CD4-positive, alpha-beta memory T cell (primary cell): ENCODE measurements at regions not wholly inside any gene's neighbourhood (a gene's known extent, or its start where the extent isn't known, plus 50 kb on each side); places are given as distances from the start of the nearest gene placed in this dataset.

Experiments
- CTCF ChIA-PET: fragments of 350-600 bp; sonication (Branson Sonifier 250); formaldehyde crosslinking; loops from one replicate; lab custom pipeline; 2021; ENCODE audit warnings: inconsistent platforms; ENCODE audit not compliant: partially characterized antibody; lab: Charles Lee
- POLR2A ChIA-PET: fragments of 350-600 bp; sonication (Branson Sonifier 250); formaldehyde crosslinking; loops from one replicate; lab custom pipeline; 2021; ENCODE audit not compliant: partially characterized antibody; lab: Charles Lee
- DNase-seq, 5 donors: peaks; one replicate each; pipeline versions ENCODE4 v3.0.0 to v3.0.0-alpha.2; 2020 to 2022; ENCODE audit warnings: mixed read lengths in 1 of 5
- H3K27ac ChIP-seq: one replicate; pipeline ENCODE4 v1.7.0; 2013; ENCODE audit warnings: low read depth, low read length
- H3K27me3 ChIP-seq: 2 replicates; pipeline ENCODE4 v1.7.0; 2013; ENCODE audit warnings: mild to moderate bottlenecking, low read length, moderate library complexity; ENCODE audit not compliant: insufficient read depth
- H3K36me3 ChIP-seq: 2 replicates; pipeline ENCODE4 v1.7.0; 2013; ENCODE audit warnings: mild to moderate bottlenecking, low read length, moderate library complexity; ENCODE audit not compliant: insufficient read depth
- H3K4me1 ChIP-seq: 2 replicates; pipeline ENCODE4 v1.7.0; 2013; ENCODE audit warnings: mild to moderate bottlenecking, low read length, moderate library complexity; ENCODE audit not compliant: insufficient read depth
- H3K4me3 ChIP-seq, 2 donors: one replicate each; pipeline ENCODE4 v1.7.0; 2013; ENCODE audit warnings: low read length in 2 of 2, mild to moderate bottlenecking in 1 of 2
- H3K9me3 ChIP-seq, 2 donors: one replicate each; pipeline ENCODE4 v1.7.0; 2013; ENCODE audit warnings: low read length in 2 of 2, control low read depth in 1 of 2; ENCODE audit not compliant: control insufficient read depth in 1 of 2
- H3K27ac Mint-ChIP-seq, 7 donors: one replicate each; pipeline ENCODE4 v1.8.0; 2020 to 2021; ENCODE audit warnings: mixed read lengths in 7 of 7, mild to moderate bottlenecking in 6 of 7, inconsistent platforms in 3 of 7, moderate library complexity in 3 of 7
- H3K27me3 Mint-ChIP-seq, 2 donors: one replicate each; pipeline ENCODE4 v1.8.0; 2020 to 2021; ENCODE audit warnings: mixed read lengths in 2 of 2
- H3K36me3 Mint-ChIP-seq, 2 donors: one replicate each; pipeline ENCODE4 v1.8.0; 2020 to 2021; ENCODE audit warnings: mixed read lengths in 2 of 2, inconsistent platforms in 1 of 2, mild to moderate bottlenecking in 1 of 2
- H3K4me1 Mint-ChIP-seq, 4 donors: one replicate each; pipeline ENCODE4 v1.8.0; 2020 to 2021; ENCODE audit warnings: mixed read lengths in 4 of 4, mild to moderate bottlenecking in 1 of 4
- H3K4me3 Mint-ChIP-seq, 8 donors: one replicate each; pipeline ENCODE4 v1.8.0; 2020 to 2021; ENCODE audit warnings: mixed read lengths in 8 of 8, mild to moderate bottlenecking in 7 of 8, moderate library complexity in 6 of 8, inconsistent platforms in 3 of 8
- H3K9me3 Mint-ChIP-seq, 8 donors: one replicate each; pipeline ENCODE4 v1.8.0; 2020 to 2021; ENCODE audit warnings: mixed read lengths in 8 of 8, mild to moderate bottlenecking in 5 of 8, inconsistent platforms in 3 of 8, moderate library complexity in 1 of 8
- intact Hi-C: fragments of 100-400 bp; cut with micrococcal nuclease; formaldehyde crosslinking; loops from one replicate; pipeline ENCODE4 v1.15.1; 2023

- ChIA-PET POLR2A (no interaction called here), CTCF (interaction anchor here (0.6 to 2.7 kb wide), 3 partner anchors 11 to 177 kb away, joined by 3 to 15 read pairs (median 3); no protein-coding TSS in a partner anchor)
- no peaks in the 10 kb centered on the region for H3K36me3 ChIP-seq
- no peaks in the 10 kb centered on the region for H3K27me3 ChIP-seq
- intact Hi-C loops, result loop anchor here (5.0 kb wide), 1 partner anchor 178 kb away; no protein-coding TSS in a partner anchor
- H3K27ac ChIP-seq, result no peak overlapping the region
- Mint-ChIP-seq H3K27ac (no peak overlapping the region), H3K9me3 (no peaks in the 10 kb centered on the region), H3K36me3 (no peaks in the 10 kb centered on the region), H3K4me1 (no peaks in the 10 kb centered on the region), H3K27me3 (peaks cover 11 to 19% of the 10 kb centered on the region in 2 donors), H3K4me3 (no peak overlapping the region)
- DNase-seq, result peak in 1 of 5 donors; percentile 0
- H3K9me3 ChIP-seq, result no peaks in the 10 kb centered on the region
- no peaks in the 10 kb centered on the region for H3K4me1 ChIP-seq
- H3K4me3 ChIP-seq, result no peak overlapping the region
Observed at GRCh38 chr15:29925227-29926082, 103.2 kb upstream of the TJP1 start.

GRCh38 chr15:29924750-29925149 is 102.5 kb upstream of the TJP1 start:
- Histone ChIP-seq H3K9me3 (no peaks in the 10 kb centered on the region), H3K27me3 (no peaks in the 10 kb centered on the region), H3K27ac (no peak overlapping the region), H3K4me3 (no peak overlapping the region), H3K4me1 (no peaks in the 10 kb centered on the region), H3K36me3 (no peaks in the 10 kb centered on the region)
- DNase-seq, result no peak
- intact Hi-C loops, result loop anchor here (5.0 kb wide), 1 partner anchor 177 kb away; no protein-coding TSS in a partner anchor
- H3K27me3 Mint-ChIP-seq, result peaks cover 11 to 19% of the 10 kb centered on the region in 2 donors
- H3K36me3 Mint-ChIP-seq, result no peaks in the 10 kb centered on the region
- ChIA-PET POLR2A (no interaction called here), CTCF (interaction anchor here (2.7 kb wide), 1 partner anchor 176 kb away, joined by 15 read pairs; no protein-coding TSS in a partner anchor)
- no peaks in the 10 kb centered on the region for H3K9me3 Mint-ChIP-seq
- no peak overlapping the region for H3K4me3 Mint-ChIP-seq
- no peaks in the 10 kb centered on the region for H3K4me1 Mint-ChIP-seq
- H3K27ac Mint-ChIP-seq, result no peak overlapping the region

GRCh38 chr15:29922191-29922590 is 99.9 kb upstream of the TJP1 start:
- H3K27ac Mint-ChIP-seq, result no peak overlapping the region
- Histone ChIP-seq H3K9me3 (no peaks in the 10 kb centered on the region), H3K27ac (no peak overlapping the region), H3K4me1 (no peaks in the 10 kb centered on the region), H3K4me3 (no peak overlapping the region), H3K36me3 (no peaks in the 10 kb centered on the region), H3K27me3 (no peaks in the 10 kb centered on the region)
- H3K27me3 Mint-ChIP-seq, result peaks cover 13 to 24% of the 10 kb centered on the region in 2 donors
- H3K9me3 Mint-ChIP-seq, result peaks cover 0 to 3% (median 0%) of the 10 kb centered on the region in 8 donors
- ChIA-PET POLR2A (no interaction called here), CTCF (no interaction called here)
- H3K4me3 Mint-ChIP-seq, result no peak overlapping the region
- H3K4me1 Mint-ChIP-seq, result no peaks in the 10 kb centered on the region
- H3K36me3 Mint-ChIP-seq, result no peaks in the 10 kb centered on the region
- DNase-seq, result no peak
- intact Hi-C loops, result no loop called here

- no peaks in the 10 kb centered on the region for H3K4me1 Mint-ChIP-seq
- Histone ChIP-seq H3K9me3 (no peaks in the 10 kb centered on the region), H3K4me1 (no peaks in the 10 kb centered on the region), H3K27ac (no peak overlapping the region), H3K4me3 (no peak overlapping the region), H3K36me3 (no peaks in the 10 kb centered on the region), H3K27me3 (no peaks in the 10 kb centered on the region)
- ChIA-PET CTCF (no interaction called here), POLR2A (no interaction called here)
- intact Hi-C loops, result no loop called here
- H3K27ac Mint-ChIP-seq, result no peak overlapping the region
- H3K4me3 Mint-ChIP-seq, result no peak overlapping the region
- H3K9me3 Mint-ChIP-seq, result peaks cover 0 to 3% (median 0%) of the 10 kb centered on the region in 8 donors
- peaks cover 13 to 27% of the 10 kb centered on the region in 2 donors for H3K27me3 Mint-ChIP-seq
- DNase-seq, result no peak
- H3K36me3 Mint-ChIP-seq, result no peaks in the 10 kb centered on the region
Observed at GRCh38 chr15:29921130-29921601, 98.9 kb upstream of the TJP1 start.

- Histone ChIP-seq H3K4me3 (no peak overlapping the region), H3K27ac (no peak overlapping the region), H3K4me1 (no peaks in the 10 kb centered on the region), H3K36me3 (no peaks in the 10 kb centered on the region), H3K9me3 (no peaks in the 10 kb centered on the region), H3K27me3 (no peaks in the 10 kb centered on the region)
- Mint-ChIP-seq H3K36me3 (no peaks in the 10 kb centered on the region), H3K27ac (no peak overlapping the region), H3K4me1 (no peaks in the 10 kb centered on the region), H3K4me3 (no peak overlapping the region), H3K9me3 (peaks cover 0 to 3% (median 0%) of the 10 kb centered on the region in 8 donors), H3K27me3 (peaks cover 10 to 22% of the 10 kb centered on the region in 2 donors)
- POLR2A ChIA-PET, result no interaction called here
- CTCF ChIA-PET, result no interaction called here
- DNase-seq, result no peak
- intact Hi-C loops, result no loop called here
Observed at GRCh38 chr15:29920515-29920914, 98.2 kb upstream of the TJP1 start.

- Histone ChIP-seq H3K27ac (no peak overlapping the region), H3K27me3 (no peaks in the 10 kb centered on the region), H3K36me3 (no peaks in the 10 kb centered on the region), H3K4me1 (no peaks in the 10 kb centered on the region), H3K9me3 (no peaks in the 10 kb centered on the region), H3K4me3 (no peak overlapping the region)
- POLR2A ChIA-PET, result no interaction called here
- intact Hi-C loops, result no loop called here
- no peak for DNase-seq
- Mint-ChIP-seq H3K4me1 (no peaks in the 10 kb centered on the region), H3K27me3 (peaks cover 10 to 23% of the 10 kb centered on the region in 2 donors), H3K27ac (no peak overlapping the region), H3K36me3 (no peaks in the 10 kb centered on the region), H3K9me3 (peaks cover 0 to 3% (median 0%) of the 10 kb centered on the region in 8 donors), H3K4me3 (no peak overlapping the region)
- CTCF ChIA-PET, result no interaction called here
Observed at GRCh38 chr15:29919380-29919881, 97.2 kb upstream of the TJP1 start.
